Right lobe of liver (tissue), 4 donors: ENCODE measurements at regions not wholly inside any gene's neighbourhood (a gene's known extent, or its start where the extent isn't known, plus 50 kb on each side); places are given as distances from the start of the nearest gene placed in this dataset.

ENCODE experiments used
- CTCF ChIP-seq, 4 donors: fragments of 200-600 bp in 3 of 4; fragments of 450-650 bp in 1 of 4; IDR thresholded peaks; one replicate each; pipeline versions ENCODE4 v1.5.1 to v1.8.0; 2016 to 2022; ENCODE audit warnings: antibody characterized with exemption in 4 of 4, mild to moderate bottlenecking in 2 of 4
- POLR2A ChIP-seq: fragments of 450-650 bp; IDR thresholded peaks from one replicate; pipeline ENCODE4 v1.6.1; 2017; ENCODE audit warnings: antibody characterized with exemption, mild to moderate bottlenecking
- donor health status: DM: no; HTN: no; CAD: no.
- donor health status: DM: no; HTN: no; CAD: no.
- donor health status: DM: no; HTN: yes; CAD: no.

GRCh38 chr13:84864341-84864740, 934.9 kb downstream of the SLITRK6 start:
- TF ChIP-seq POLR2A (no peak), CTCF (IDR thresholded peaks at IDR 0.05) (no peak)
